Left renal cortex interstitium (tissue), 4 donors: ENCODE measurements at regions not wholly inside any gene's neighbourhood (a gene's known extent, or its start where the extent isn't known, plus 50 kb on each side); places are given as distances from the start of the nearest gene placed in this dataset.

Source experiments
- DNase-seq, 4 donors: peaks; one replicate each; pipeline ENCODE4 v3.0.0-alpha.2; 2013; ENCODE audit warnings: low read depth in 4 of 4, low spot score in 2 of 4, missing footprints in 1 of 4

GRCh38 chr6:168228676-168229367 lies 90.8 kb downstream of the DACT2 start:
- no peak for DNase-seq

GRCh38 chr6:168227840-168228239 lies 91.7 kb downstream of the DACT2 start:
- no peak for DNase-seq

GRCh38 chr6:168226902-168227318 lies 92.7 kb downstream of the DACT2 start:
- no peak for DNase-seq

GRCh38 chr6:168226061-168226752 lies 93.4 kb downstream of the DACT2 start:
- no peak for DNase-seq

- DNase-seq: no peak
These were observed 94.1 kb downstream of the DACT2 start for GRCh38 chr6:168225471-168225911.

GRCh38 chr6:168223755-168224154 lies 95.8 kb downstream of the DACT2 start:
- DNase-seq: no peak

GRCh38 chr6:168223150-168223549 lies 96.4 kb downstream of the DACT2 start:
- DNase-seq: no peak

- DNase-seq: no peak
These were observed 97.2 kb downstream of the DACT2 start for GRCh38 chr6:168222115-168223043.

- DNase-seq: no peak
These were observed 98.0 kb downstream of the DACT2 start for GRCh38 chr6:168221497-168222079.

- DNase-seq: no peak
These were observed 98.6 kb downstream of the DACT2 start for GRCh38 chr6:168221000-168221399.

- DNase-seq: no peak
These were observed 99.8 kb downstream of the DACT2 start for GRCh38 chr6:168219804-168220203.

GRCh38 chr6:168218785-168219566 lies 100.6 kb downstream of the DACT2 start:
- no peak for DNase-seq

GRCh38 chr6:168217880-168218537 lies 101.6 kb downstream of the DACT2 start:
- DNase-seq: no peak

- no peak for DNase-seq
These were observed 102.2 kb downstream of the DACT2 start for GRCh38 chr6:168217216-168217879.

- DNase-seq: no peak
These were observed 102.8 kb downstream of the DACT2 start for GRCh38 chr6:168216751-168217191.

- no peak for DNase-seq
These were observed 103.5 kb downstream of the DACT2 start for GRCh38 chr6:168216117-168216516.

GRCh38 chr6:168215121-168215808 lies 104.3 kb downstream of the DACT2 start:
- no peak for DNase-seq

- no peak for DNase-seq
These were observed 104.9 kb downstream of the DACT2 start for GRCh38 chr6:168214586-168215104.
